Keratinocyte (primary cell): ENCODE measurements at regions not wholly inside any gene's neighbourhood (a gene's known extent, or its start where the extent isn't known, plus 50 kb on each side); places are given as distances from the start of the nearest gene placed in this dataset.

Source experiments
- EZH2 ChIP-seq: IDR thresholded peaks from one replicate; pipeline ENCODE4 v1.6.1; 2012; ENCODE audit warnings: inconsistent platforms, mild to moderate bottlenecking, low read length, moderate library complexity
- TF ChIP-seq, protein P1 (sequence below), 3 experiments: IDR thresholded peaks in 1 of 3; conservative IDR thresholded peaks in 1 of 3; optimal IDR thresholded peaks in 1 of 3; 2 replicates in 2 of 3; 3 replicates in 1 of 3; pipeline versions ENCODE3 to v1.5.1; 2011; ENCODE audit warnings: low read length in 3 of 3, mild to moderate bottlenecking in 3 of 3, moderate library complexity in 2 of 3, control low read depth in 1 of 3, inconsistent platforms in 1 of 3; ENCODE audit not compliant: insufficient read depth in 2 of 3; ENCODE audit errors: extremely low read depth in 1 of 3

DNA sequence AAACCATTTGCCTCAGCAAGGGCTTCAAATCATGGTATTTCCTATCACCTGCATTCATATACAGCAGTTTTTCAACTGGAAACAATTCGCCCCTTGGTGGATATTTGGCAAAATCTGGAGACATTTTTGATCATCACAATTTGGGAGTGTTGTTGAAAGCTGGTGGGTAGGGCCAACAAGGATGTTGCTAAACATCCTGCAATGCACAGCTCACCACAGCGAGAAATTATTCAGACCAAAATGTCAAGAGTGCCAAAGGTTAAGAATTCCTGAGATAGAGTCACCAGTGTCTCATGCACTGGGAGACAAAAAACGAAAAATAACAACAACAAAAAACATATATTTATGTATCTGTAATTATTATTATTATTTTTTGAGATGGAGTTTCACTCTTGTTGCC is 435.2 kb upstream of the CTSO start:
- TF ChIP-seq, protein P1, sequence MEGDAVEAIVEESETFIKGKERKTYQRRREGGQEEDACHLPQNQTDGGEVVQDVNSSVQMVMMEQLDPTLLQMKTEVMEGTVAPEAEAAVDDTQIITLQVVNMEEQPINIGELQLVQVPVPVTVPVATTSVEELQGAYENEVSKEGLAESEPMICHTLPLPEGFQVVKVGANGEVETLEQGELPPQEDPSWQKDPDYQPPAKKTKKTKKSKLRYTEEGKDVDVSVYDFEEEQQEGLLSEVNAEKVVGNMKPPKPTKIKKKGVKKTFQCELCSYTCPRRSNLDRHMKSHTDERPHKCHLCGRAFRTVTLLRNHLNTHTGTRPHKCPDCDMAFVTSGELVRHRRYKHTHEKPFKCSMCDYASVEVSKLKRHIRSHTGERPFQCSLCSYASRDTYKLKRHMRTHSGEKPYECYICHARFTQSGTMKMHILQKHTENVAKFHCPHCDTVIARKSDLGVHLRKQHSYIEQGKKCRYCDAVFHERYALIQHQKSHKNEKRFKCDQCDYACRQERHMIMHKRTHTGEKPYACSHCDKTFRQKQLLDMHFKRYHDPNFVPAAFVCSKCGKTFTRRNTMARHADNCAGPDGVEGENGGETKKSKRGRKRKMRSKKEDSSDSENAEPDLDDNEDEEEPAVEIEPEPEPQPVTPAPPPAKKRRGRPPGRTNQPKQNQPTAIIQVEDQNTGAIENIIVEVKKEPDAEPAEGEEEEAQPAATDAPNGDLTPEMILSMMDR (optimal IDR thresholded peaks at IDR 0.05 in 1 of 3, IDR thresholded peaks at IDR 0.05 in 1 of 3, conservative IDR thresholded peaks at IDR 0.05 in 1 of 3; ENCODE audit: extremely low read depth in 1 of 3, insufficient read depth in 2 of 3, low read length in 3 of 3): no peak
- TF ChIP-seq EZH2: no peak
